ENCODE measurements at regions not wholly inside any gene's neighbourhood (a gene's known extent, or its start where the extent isn't known, plus 50 kb on each side); places are given as distances from the start of the nearest gene placed in this dataset.

GRCh38 chr10:9003122-9003521 is 948.6 kb downstream of the GATA3 start:
- Histone ChIP-seq H3K4me2 (ENCODE audit: low read length) (no peak overlapping the region), H3K4me3 (replicated peaks in 1 of 2; ENCODE audit: low read depth in 1 of 2, low read length in 2 of 2) (no peak overlapping the region), H3K9ac (ENCODE audit: low read length) (no peak overlapping the region), H3K27ac (ENCODE audit: low read depth, low read length) (no peak overlapping the region), H4K20me1 (ENCODE audit: insufficient read depth) (no peaks in the 10 kb centered on the region), H3K27me3 (ENCODE audit: insufficient read depth, low read length) (no peaks in the 10 kb centered on the region), H2AFZ (ENCODE audit: low read depth, low read length, poor library complexity, severe bottlenecking) (no peak overlapping the region), H3K36me3 (ENCODE audit: control insufficient read depth in 1 of 2, insufficient read depth in 2 of 2, low read length in 2 of 2) (no peaks in the 10 kb centered on the region), H3K4me1 (ENCODE audit: control insufficient read depth in 1 of 2, insufficient read depth in 2 of 2, low read length in 2 of 2) (no peaks in the 10 kb centered on the region), H3K9me2 (ENCODE audit: insufficient read depth) (no peaks in the 10 kb centered on the region), H3K9me3 (ENCODE audit: control insufficient read depth in 1 of 2, insufficient read depth in 1 of 2, low read depth in 1 of 2, low read length in 2 of 2) (peaks cover 11 to 15% of the 10 kb centered on the region in 2 experiments; a peak in 2 of 4 replicates), H3K79me2 (ENCODE audit: insufficient read depth, low read length) (no peaks in the 10 kb centered on the region)
- CTCF ChIA-PET: no interaction called here
- ATAC-seq (no peak), DNase-seq (ENCODE audit: low read depth, low spot score) (no peak)
- no TSS peak for BruUV-seq (replicated peaks)
- POLR2A ChIA-PET: no interaction called here
- intact Hi-C loops (cut with micrococcal nuclease): no loop called here
- TF ChIP-seq EZH2 (IDR thresholded peaks at IDR 0.05) (no peak), SP1 (IDR thresholded peaks at IDR 0.05; ENCODE audit: low read depth) (no peak), POLR2AphosphoS5 (IDR thresholded peaks at IDR 0.05; ENCODE audit: low read depth, low read length) (no peak), YY1 (IDR thresholded peaks at IDR 0.05; ENCODE audit: extremely low read depth, insufficient replicate concordance, low read depth, low read length) (no peak), SRF (IDR thresholded peaks at IDR 0.05; ENCODE audit: low read depth) (no peak), REST (IDR thresholded peaks at IDR 0.05; ENCODE audit: low read depth) (no peak), FOSL1 (IDR thresholded peaks at IDR 0.05; ENCODE audit: low read depth) (no peak), CTCF (IDR thresholded peaks at IDR 0.05 in 2 of 3, conservative IDR thresholded peaks at IDR 0.05 in 1 of 3; ENCODE audit: borderline replicate concordance in 1 of 3, insufficient read depth in 1 of 3, low read depth in 2 of 3, low read length in 2 of 3) (no peak), ZBTB33 (IDR thresholded peaks at IDR 0.05; ENCODE audit: extremely low read depth, insufficient replicate concordance, low read length) (no peak), MAX (IDR thresholded peaks at IDR 0.05) (no peak), TCF7L2 (IDR thresholded peaks at IDR 0.05; ENCODE audit: borderline replicate concordance, extremely low read depth, insufficient read depth, insufficient read length) (no peak), JUND (IDR thresholded peaks at IDR 0.05) (no peak), ATF3 (IDR thresholded peaks at IDR 0.05) (no peak), POLR2A (IDR thresholded peaks at IDR 0.05; ENCODE audit: borderline replicate concordance, extremely low read depth, insufficient read depth, insufficient read length) (no peak), SIN3A (IDR thresholded peaks at IDR 0.05; ENCODE audit: low read depth) (no peak), CBX3 (IDR thresholded peaks at IDR 0.05; ENCODE audit: low read depth) (no peak), RAD21 (IDR thresholded peaks at IDR 0.05; ENCODE audit: low read depth) (no peak), CEBPB (IDR thresholded peaks at IDR 0.05; ENCODE audit: low read depth) (no peak), ELF1 (IDR thresholded peaks at IDR 0.05; ENCODE audit: borderline replicate concordance, low read depth) (no peak), EGR1 (IDR thresholded peaks at IDR 0.05; ENCODE audit: low read depth) (no peak)
- RAD21 ChIA-PET (ENCODE audit: low non-redundant PET in 1 of 2, low total read pairs in 2 of 2, uncharacterized antibody in 2 of 2, unreplicated experiment in 2 of 2): no interaction called here

Measured in HCT116 (cell line).